Stimulated activated CD4-positive, alpha-beta T cell treated with anti-CD3 and anti-CD28 coated beads, TNF-alpha, amount 100 ng/mL, for 24 hours (primary cell): ENCODE measurements at regions not wholly inside any gene's neighbourhood (a gene's known extent, or its start where the extent isn't known, plus 50 kb on each side); places are given as distances from the start of the nearest gene placed in this dataset.
"Not testable (repeated sequence)": the region's sequence is repeated elsewhere in the genome, so short reads cannot be mapped to it uniquely, and the experiment has no call there.

Experiments
- DNase-seq, 3 experiments: peaks; one replicate each; pipeline ENCODE4 v3.0.0-alpha.2; 2020; ENCODE audit warnings: low read depth in 3 of 3

GRCh38 chrX:50967736-50968135 lies 57.2 kb downstream of the BMP15 start:
- no peak for DNase-seq

GRCh38 chrX:50968871-50969635 lies 58.5 kb downstream of the BMP15 start:
- DNase-seq, result not testable (repeated sequence)

GRCh38 chrX:50971395-50971794 lies 60.9 kb downstream of the BMP15 start:
- DNase-seq, result no peak

- DNase-seq, result no peak
Measured at GRCh38 chrX:50973199-50973598, 62.7 kb downstream of the BMP15 start.

- no peak for DNase-seq
Measured at GRCh38 chrX:50978920-50979682, 68.6 kb downstream of the BMP15 start.

- no peak for DNase-seq
Measured at GRCh38 chrX:50980251-50980650, 69.7 kb downstream of the BMP15 start.

GRCh38 chrX:50988649-50989048 lies 78.1 kb downstream of the BMP15 start:
- DNase-seq, result no peak

GRCh38 chrX:50996930-50997329 lies 86.4 kb downstream of the BMP15 start:
- DNase-seq, result no peak

GRCh38 chrX:51000384-51000783 lies 89.8 kb downstream of the BMP15 start:
- not testable (repeated sequence) for DNase-seq

GRCh38 chrX:51001733-51002632 lies 91.4 kb downstream of the BMP15 start:
- not testable (repeated sequence) for DNase-seq

GRCh38 chrX:51006064-51006463 lies 95.5 kb downstream of the BMP15 start:
- no peak for DNase-seq

GRCh38 chrX:51024106-51024696 lies 113.7 kb downstream of the BMP15 start:
- DNase-seq, result no peak

GRCh38 chrX:51026862-51027261 lies 116.3 kb downstream of the BMP15 start:
- no peak for DNase-seq

- DNase-seq, result no peak
Measured at GRCh38 chrX:51035746-51036145, 125.2 kb downstream of the BMP15 start.

GRCh38 chrX:51047950-51048349 lies 137.4 kb downstream of the BMP15 start:
- no peak for DNase-seq

- DNase-seq, result no peak
Measured at GRCh38 chrX:51053741-51054140, 143.2 kb downstream of the BMP15 start.

- no peak for DNase-seq
Measured at GRCh38 chrX:51098046-51098445, 187.5 kb downstream of the BMP15 start.

GRCh38 chrX:51119058-51119926 lies 208.8 kb downstream of the BMP15 start:
- DNase-seq, result not testable (repeated sequence)

GRCh38 chrX:51125743-51126142 lies 206.9 kb upstream of the NUDT10 start:
- not testable (repeated sequence) for DNase-seq

- peak in 1 of 3 experiments; percentile 12 for DNase-seq
Measured at GRCh38 chrX:51144828-51145442, 187.7 kb upstream of the NUDT10 start.
